ENCODE measurements at regions not wholly inside any gene's neighbourhood (a gene's known extent, or its start where the extent isn't known, plus 50 kb on each side); places are given as distances from the start of the nearest gene placed in this dataset.

DNA sequence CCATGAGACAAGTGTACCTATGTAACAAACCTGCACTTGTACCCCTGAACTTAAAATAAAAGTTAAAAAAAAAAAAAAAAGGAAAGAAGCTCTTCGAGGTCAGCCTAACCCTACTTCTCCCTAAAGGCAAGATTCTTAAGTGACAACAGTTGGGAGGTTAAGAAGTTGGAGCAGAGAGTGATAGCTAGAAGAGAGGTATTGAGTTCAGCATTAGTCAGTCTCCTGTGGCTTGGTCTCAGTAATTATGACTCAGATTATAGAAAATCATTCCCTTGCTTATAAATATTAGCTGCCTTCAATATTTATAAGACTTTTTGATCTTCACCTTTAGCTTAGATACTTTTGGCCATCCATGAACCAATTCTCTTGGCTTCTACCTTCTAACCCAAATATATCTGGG, 926.8 kb upstream of the SLC39A10 start:
- TF ChIP-seq NFE2L1 (CRISPR knock-in tag; IDR thresholded peaks at IDR 0.05), result no peak
- TF ChIP-seq, protein P1, sequence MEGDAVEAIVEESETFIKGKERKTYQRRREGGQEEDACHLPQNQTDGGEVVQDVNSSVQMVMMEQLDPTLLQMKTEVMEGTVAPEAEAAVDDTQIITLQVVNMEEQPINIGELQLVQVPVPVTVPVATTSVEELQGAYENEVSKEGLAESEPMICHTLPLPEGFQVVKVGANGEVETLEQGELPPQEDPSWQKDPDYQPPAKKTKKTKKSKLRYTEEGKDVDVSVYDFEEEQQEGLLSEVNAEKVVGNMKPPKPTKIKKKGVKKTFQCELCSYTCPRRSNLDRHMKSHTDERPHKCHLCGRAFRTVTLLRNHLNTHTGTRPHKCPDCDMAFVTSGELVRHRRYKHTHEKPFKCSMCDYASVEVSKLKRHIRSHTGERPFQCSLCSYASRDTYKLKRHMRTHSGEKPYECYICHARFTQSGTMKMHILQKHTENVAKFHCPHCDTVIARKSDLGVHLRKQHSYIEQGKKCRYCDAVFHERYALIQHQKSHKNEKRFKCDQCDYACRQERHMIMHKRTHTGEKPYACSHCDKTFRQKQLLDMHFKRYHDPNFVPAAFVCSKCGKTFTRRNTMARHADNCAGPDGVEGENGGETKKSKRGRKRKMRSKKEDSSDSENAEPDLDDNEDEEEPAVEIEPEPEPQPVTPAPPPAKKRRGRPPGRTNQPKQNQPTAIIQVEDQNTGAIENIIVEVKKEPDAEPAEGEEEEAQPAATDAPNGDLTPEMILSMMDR (IDR thresholded peaks at IDR 0.05), result no peak

All from WTC11 (cell line).